Panc1 (cell line): ENCODE measurements at regions not wholly inside any gene's neighbourhood (a gene's known extent, or its start where the extent isn't known, plus 50 kb on each side); places are given as distances from the start of the nearest gene placed in this dataset.
"Not testable (repeated sequence)": the region's sequence is repeated elsewhere in the genome, so short reads cannot be mapped to it uniquely, and the experiment has no call there.

ENCODE experiments used
- ATAC-seq: fragments of 200-7000 bp; cut with Tn5 transposase; 2 replicates; pipeline ENCODE4 v1.9.1; 2020; ENCODE audit warnings: mild to moderate bottlenecking, moderate library complexity
- BruUV-seq: library from RNA; stranded (reverse); fragments of 400-500 nt; replicated peaks from 2 replicates; lab custom pipeline; 2021; lab: Mats Ljungman, UMichigan
- CTCF ChIA-PET: fragments of 300-600 bp; sonication (Branson Sonifier 250); formaldehyde crosslinking; loops from one replicate; lab custom pipeline; 2022; ENCODE audit warnings: antibody characterized with exemption; lab: Charles Lee
- POLR2A ChIA-PET: fragments of 300-600 bp; sonication (Branson Sonifier 250); formaldehyde crosslinking; loops from one replicate; lab custom pipeline; 2022; ENCODE audit warnings: antibody characterized with exemption; lab: Charles Lee
- DNase-seq: peaks from one replicate; pipeline ENCODE4 v3.0.0-alpha.2; 2010; ENCODE audit warnings: low read depth, low spot score
- H3K27ac ChIP-seq: 2 replicates; pipeline ENCODE4 v1.5.1; 2011; ENCODE audit warnings: mild to moderate bottlenecking, low read length, inconsistent platforms
- H3K27me3 ChIP-seq: fragments of 200-500 bp; sonication (Bioruptor generic); 2 replicates; pipeline ENCODE4 v1.6.0; 2014; ENCODE audit warnings: low read length, inconsistent platforms; ENCODE audit not compliant: control insufficient read depth, insufficient read depth
- H3K36me3 ChIP-seq: fragments of 200-500 bp; sonication (Bioruptor generic); 2 replicates; pipeline ENCODE4 v1.5.1; 2014; ENCODE audit warnings: inconsistent platforms, mild to moderate bottlenecking, low read length, moderate library complexity; ENCODE audit not compliant: control insufficient read depth, insufficient read depth
- H3K4me1 ChIP-seq: 2 replicates; pipeline ENCODE4 v1.5.1; 2011; ENCODE audit warnings: inconsistent platforms, mild to moderate bottlenecking, low read length, moderate library complexity; ENCODE audit not compliant: control insufficient read depth, insufficient read depth
- H3K4me3 ChIP-seq, 2 experiments: 2 replicates each; pipeline ENCODE4 v1.5.1; 2011 to 2012; ENCODE audit warnings: low read depth in 2 of 2, low read length in 2 of 2, mild to moderate bottlenecking in 2 of 2, inconsistent platforms in 1 of 2, moderate library complexity in 1 of 2
- H3K9me3 ChIP-seq: fragments of 200-500 bp; sonication (Bioruptor generic); 2 replicates; pipeline ENCODE4 v1.5.1; 2014; ENCODE audit warnings: low read depth, mild to moderate bottlenecking, inconsistent platforms, low read length, moderate library complexity; ENCODE audit not compliant: control insufficient read depth, insufficient read depth
- CTCF ChIP-seq: fragments of 450-650 bp; IDR thresholded peaks from 2 replicates; pipeline ENCODE4 v1.5.1; 2017; ENCODE audit warnings: mild to moderate bottlenecking
- POLR2AphosphoS5 ChIP-seq: IDR thresholded peaks from 2 replicates; pipeline ENCODE4 v1.6.1; 2012; ENCODE audit warnings: mild to moderate bottlenecking, low read depth, low read length, moderate library complexity
- SIN3A ChIP-seq: IDR thresholded peaks from 2 replicates; pipeline ENCODE4 v1.6.1; 2012; ENCODE audit warnings: low read depth, mild to moderate bottlenecking, low read length, moderate library complexity, borderline replicate concordance; ENCODE audit not compliant: insufficient read depth
- TCF7L2 ChIP-seq: IDR thresholded peaks from 2 replicates; pipeline ENCODE4 v1.6.1; 2011; ENCODE audit warnings: mild to moderate bottlenecking, low read depth, low read length, inconsistent platforms
- in situ Hi-C: cut with HindIII; loops from 2 replicates; pipeline ENCODE4 v1.10.0; 2016; ENCODE audit warnings: low sequenced_read_pairs, low pct_unique_long_range_greater_than_20kb
- intact Hi-C: fragments of 100-400 bp; cut with micrococcal nuclease; formaldehyde crosslinking; loops from one replicate; pipeline ENCODE4 v1.10.0; 2022; ENCODE audit not compliant: unreplicated experiment
- TF ChIP-seq, protein P1 (sequence below), 2 experiments: IDR thresholded peaks; 2 replicates each; pipeline ENCODE4 v1.6.1; 2011 to 2012; ENCODE audit warnings: low read depth in 2 of 2, control low read depth in 1 of 2, low read length in 1 of 2, mild to moderate bottlenecking in 1 of 2, moderate library complexity in 1 of 2; ENCODE audit not compliant: insufficient read depth in 1 of 2

- no peak overlapping the region for H3K27ac ChIP-seq
- peak; percentile 24; the same call in 1 of the 2 replicates for ATAC-seq
- ChIA-PET CTCF (no interaction called here), POLR2A (no interaction called here)
- in situ Hi-C loops: no loop called here
- H3K4me1 ChIP-seq: no peaks in the 10 kb centered on the region
- TF ChIP-seq, protein P1, sequence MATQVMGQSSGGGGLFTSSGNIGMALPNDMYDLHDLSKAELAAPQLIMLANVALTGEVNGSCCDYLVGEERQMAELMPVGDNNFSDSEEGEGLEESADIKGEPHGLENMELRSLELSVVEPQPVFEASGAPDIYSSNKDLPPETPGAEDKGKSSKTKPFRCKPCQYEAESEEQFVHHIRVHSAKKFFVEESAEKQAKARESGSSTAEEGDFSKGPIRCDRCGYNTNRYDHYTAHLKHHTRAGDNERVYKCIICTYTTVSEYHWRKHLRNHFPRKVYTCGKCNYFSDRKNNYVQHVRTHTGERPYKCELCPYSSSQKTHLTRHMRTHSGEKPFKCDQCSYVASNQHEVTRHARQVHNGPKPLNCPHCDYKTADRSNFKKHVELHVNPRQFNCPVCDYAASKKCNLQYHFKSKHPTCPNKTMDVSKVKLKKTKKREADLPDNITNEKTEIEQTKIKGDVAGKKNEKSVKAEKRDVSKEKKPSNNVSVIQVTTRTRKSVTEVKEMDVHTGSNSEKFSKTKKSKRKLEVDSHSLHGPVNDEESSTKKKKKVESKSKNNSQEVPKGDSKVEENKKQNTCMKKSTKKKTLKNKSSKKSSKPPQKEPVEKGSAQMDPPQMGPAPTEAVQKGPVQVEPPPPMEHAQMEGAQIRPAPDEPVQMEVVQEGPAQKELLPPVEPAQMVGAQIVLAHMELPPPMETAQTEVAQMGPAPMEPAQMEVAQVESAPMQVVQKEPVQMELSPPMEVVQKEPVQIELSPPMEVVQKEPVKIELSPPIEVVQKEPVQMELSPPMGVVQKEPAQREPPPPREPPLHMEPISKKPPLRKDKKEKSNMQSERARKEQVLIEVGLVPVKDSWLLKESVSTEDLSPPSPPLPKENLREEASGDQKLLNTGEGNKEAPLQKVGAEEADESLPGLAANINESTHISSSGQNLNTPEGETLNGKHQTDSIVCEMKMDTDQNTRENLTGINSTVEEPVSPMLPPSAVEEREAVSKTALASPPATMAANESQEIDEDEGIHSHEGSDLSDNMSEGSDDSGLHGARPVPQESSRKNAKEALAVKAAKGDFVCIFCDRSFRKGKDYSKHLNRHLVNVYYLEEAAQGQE (IDR thresholded peaks at IDR 0.05; ENCODE audit: insufficient read depth in 1 of 2, low read depth in 2 of 2, low read length in 1 of 2): no peak
- TF ChIP-seq SIN3A: no peak
- no peak for TF ChIP-seq CTCF
- no peak for TF ChIP-seq POLR2AphosphoS5
- TF ChIP-seq TCF7L2: no peak
- intact Hi-C loops: loop anchor here (5.0 kb wide), 2 partner anchors 93 to 693 kb away; partner anchors contain the start of gene RAD51D
- H3K27me3 ChIP-seq: peaks cover 7% of the 10 kb centered on the region
- H3K36me3 ChIP-seq: no peaks in the 10 kb centered on the region
- no peaks in the 10 kb centered on the region for H3K9me3 ChIP-seq
- no peak for DNase-seq
- no peak overlapping the region for H3K4me3 ChIP-seq
- BruUV-seq: no TSS peak
Measured at GRCh38 chr17:34423978-34424813, 61.2 kb upstream of the CCL1 start.

- ATAC-seq, H3K4me1 ChIP-seq, BruUV-seq, CTCF ChIA-PET, H3K27ac ChIP-seq, POLR2A ChIA-PET, H3K27me3 ChIP-seq, H3K4me3 ChIP-seq, H3K36me3 ChIP-seq, H3K9me3 ChIP-seq, in situ Hi-C loops, DNase-seq: not testable (repeated sequence)
- intact Hi-C loops: loop anchor here (5.0 kb wide), 2 partner anchors 94 to 694 kb away; partner anchors contain the start of gene RAD51D
Measured at GRCh38 chr17:34423315-34423714, 60.3 kb upstream of the CCL1 start.

DNA sequence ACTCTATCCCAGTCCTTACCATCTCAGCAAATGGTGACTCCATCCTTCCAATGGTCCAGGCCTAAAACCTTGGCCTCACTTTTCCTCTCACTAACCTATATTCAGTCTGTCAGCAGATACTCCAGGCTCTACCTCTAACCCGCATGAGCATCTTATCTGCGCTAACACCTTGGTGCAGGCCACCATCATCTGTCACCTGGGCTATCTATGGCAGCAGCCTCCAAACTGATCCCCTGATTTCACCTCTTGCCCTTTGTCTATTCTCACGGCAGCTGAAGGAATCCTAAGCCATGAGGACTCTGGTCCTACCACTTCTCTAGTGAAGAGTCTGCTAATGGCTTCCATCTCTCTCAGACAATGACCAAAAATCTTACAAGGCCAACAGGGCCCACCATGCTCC is 57.9 kb upstream of the CCL1 start:
- DNase-seq (no peak), ATAC-seq (no peak)
- intact Hi-C loops (loop anchor here (5.0 kb wide), 2 partner anchors 96 to 696 kb away; partner anchors contain the start of gene RAD51D), in situ Hi-C loops (no loop called here)
- Histone ChIP-seq H3K27ac (no peak overlapping the region), H3K4me1 (no peaks in the 10 kb centered on the region), H3K27me3 (peaks cover 3% of the 10 kb centered on the region; the same call in 1 of the 2 replicates), H3K9me3 (no peaks in the 10 kb centered on the region), H3K36me3 (no peaks in the 10 kb centered on the region), H3K4me3 (no peak overlapping the region)
- ChIA-PET CTCF (interaction anchor here (0.6 to 0.7 kb wide), 2 partner anchors 367 to 1880 kb away, joined by 3 to 6 read pairs; no protein-coding TSS in a partner anchor), POLR2A (no interaction called here)
- BruUV-seq: no TSS peak
- TF ChIP-seq, protein P1 (IDR thresholded peaks at IDR 0.05; ENCODE audit: insufficient read depth in 1 of 2, low read depth in 2 of 2, low read length in 1 of 2): no peak
- TF ChIP-seq SIN3A (no peak), POLR2AphosphoS5 (no peak), CTCF (no peak), TCF7L2 (no peak)
